Right hindlimb (tissue), 1 donor: ENCODE measurements at regions not wholly inside any gene's neighbourhood (a gene's known extent, or its start where the extent isn't known, plus 50 kb on each side); places are given as distances from the start of the nearest gene placed in this dataset.
"Not testable (repeated sequence)": the region's sequence is repeated elsewhere in the genome, so short reads cannot be mapped to it uniquely, and the experiment has no call there.

Source experiments
- DNase-seq: peaks from one replicate; pipeline ENCODE4 v3.0.0-alpha.2; 2018

GRCh38 chr12:64552510-64552909 is 57.8 kb upstream of the RASSF3 start:
- DNase-seq: not testable (repeated sequence)

- not testable (repeated sequence) for DNase-seq
These were observed 56.6 kb upstream of the RASSF3 start for GRCh38 chr12:64553689-64554088.

- DNase-seq: no peak
These were observed 54.1 kb upstream of the RASSF3 start for GRCh38 chr12:64556231-64556630.

- no peak for DNase-seq
These were observed 51.5 kb upstream of the RASSF3 start for GRCh38 chr12:64558754-64559153.

GRCh38 chr12:64560396-64561301 is 49.6 kb upstream of the RASSF3 start:
- peak; percentile 77 for DNase-seq
